NCI-H2029 (cell line): ENCODE measurements at regions not wholly inside any gene's neighbourhood (a gene's known extent, or its start where the extent isn't known, plus 50 kb on each side); places are given as distances from the start of the nearest gene placed in this dataset.
"Not testable (repeated sequence)": the region's sequence is repeated elsewhere in the genome, so short reads cannot be mapped to it uniquely, and the experiment has no call there.

ENCODE experiments used
- DNase-seq: peaks from one replicate; lab custom pipeline; 2025; lab: John Stamatoyannopoulos, UW

DNA sequence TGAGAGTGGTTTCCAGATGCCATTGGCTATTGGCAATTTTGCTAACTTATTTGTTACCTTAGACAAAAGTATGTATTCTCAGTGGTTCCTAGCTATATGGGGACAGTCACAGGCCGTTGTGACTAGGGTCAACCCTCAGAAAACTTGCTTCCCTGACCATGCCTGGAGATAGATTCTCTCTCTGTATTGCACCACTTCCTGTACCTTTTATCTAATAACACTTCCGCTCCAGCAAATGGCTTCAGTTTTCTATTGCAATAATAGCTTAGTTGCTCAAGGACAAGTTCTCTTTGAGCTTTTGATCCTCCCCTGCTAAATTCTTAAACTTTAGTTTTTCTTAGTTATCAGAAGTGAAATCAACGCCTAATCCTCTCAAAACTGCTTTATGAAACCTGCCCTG is 338.0 kb downstream of the RMST start:
- DNase-seq = no peak

DNA sequence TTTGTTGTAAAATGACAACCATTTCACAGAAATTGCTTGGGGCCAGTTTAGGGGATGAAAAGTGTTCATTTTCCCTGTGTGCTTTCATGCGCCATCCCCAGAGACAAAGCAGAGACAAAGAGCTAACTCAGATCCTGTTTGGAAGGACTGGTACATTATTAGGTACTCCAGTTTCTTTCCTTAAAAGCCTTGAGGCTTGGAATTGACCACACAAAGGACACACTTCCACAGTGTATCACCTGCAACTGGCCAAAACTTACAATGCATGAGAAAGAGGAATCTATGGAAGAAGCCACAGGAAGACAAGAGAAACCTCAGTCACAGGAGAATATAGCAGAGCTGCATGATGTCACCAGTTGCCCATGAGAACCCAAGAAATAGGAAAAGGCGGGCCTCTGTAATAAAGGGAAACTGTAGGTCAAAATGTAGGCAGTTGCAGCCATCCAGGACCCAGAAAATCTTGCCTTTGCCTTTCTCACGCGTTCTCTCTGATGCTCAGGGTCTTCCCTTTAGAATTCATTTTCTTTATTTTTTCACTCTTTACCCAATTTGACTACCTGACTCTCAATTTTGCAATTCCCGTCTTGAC is 339.0 kb downstream of the RMST start:
- no peak for DNase-seq

DNA sequence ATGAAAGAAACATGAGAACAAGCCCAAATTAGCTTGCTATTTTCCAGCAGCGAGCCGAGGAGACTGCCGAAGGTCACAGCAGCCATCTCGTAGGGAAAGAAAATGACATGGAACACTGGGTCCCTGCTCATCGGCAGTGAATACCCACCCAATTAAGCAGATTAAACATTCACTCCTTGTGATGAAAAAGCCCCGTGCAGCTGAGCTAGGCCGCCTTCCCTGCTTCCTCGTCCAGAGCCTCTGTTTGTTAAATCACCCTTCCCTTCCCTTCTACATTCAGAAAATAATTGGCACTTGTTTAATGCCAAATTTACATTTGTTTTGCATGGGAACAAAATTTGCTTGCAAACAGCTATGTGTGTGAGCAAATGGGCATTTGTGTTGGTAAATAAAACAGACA is 342.5 kb downstream of the RMST start:
- no peak for DNase-seq

DNA sequence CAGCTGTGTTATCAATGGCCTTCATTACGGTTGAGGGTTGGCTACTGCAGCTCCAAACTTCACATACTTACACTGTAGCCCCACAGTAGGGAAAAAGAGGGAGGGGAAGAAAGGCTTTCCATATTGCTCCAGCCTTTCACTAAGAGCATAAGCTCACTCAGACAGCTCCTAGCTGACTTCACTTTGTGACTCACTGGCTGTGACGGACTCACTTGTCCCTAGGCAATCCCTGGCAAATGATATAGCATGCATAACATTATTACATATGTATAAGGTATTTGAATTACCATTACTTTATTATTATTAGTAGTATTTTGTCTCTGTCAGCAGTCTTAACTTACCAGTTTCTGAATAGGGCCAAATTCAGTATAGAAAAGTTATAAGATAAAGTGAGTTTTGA is 350.7 kb downstream of the RMST start:
- DNase-seq = no peak

DNA sequence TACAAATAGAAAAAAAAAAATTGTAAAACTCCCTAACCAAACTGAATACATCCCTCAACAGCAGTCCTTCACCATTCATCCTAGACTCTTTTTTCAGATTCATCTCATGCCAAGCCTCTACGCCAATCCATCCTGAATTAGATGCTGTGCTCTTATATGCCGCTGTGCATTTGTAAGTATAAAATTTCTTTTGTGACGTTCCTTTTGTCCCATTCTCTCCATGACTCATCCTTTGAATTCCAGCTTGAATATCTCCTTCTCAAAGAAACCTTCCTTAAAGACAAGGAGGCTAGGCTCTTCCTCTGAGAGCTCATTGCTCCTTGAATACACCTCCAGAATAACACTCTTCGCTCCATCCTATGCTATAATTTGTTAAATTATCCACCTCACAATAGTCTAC is 359.2 kb downstream of the RMST start:
- no peak for DNase-seq

DNA sequence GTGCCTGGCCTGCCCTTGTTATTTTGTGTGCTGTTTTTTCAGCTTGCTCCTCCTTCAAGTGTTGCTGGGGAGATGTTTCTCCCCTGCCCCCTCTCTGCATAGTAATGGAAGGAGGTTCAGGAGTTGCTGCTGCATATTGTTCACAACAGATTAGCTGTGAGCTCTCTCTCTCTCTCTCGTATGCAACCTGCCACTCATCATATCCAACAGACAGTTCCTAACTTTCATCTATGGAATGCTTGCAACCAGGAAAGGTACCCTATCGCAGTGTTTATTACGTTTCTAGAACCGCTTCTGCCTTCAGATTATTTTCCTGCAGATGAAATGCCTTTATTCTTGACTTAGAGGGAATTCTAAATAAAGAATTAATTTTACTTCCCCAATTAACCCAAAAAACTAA is 372.9 kb downstream of the RMST start:
- no peak for DNase-seq

DNA sequence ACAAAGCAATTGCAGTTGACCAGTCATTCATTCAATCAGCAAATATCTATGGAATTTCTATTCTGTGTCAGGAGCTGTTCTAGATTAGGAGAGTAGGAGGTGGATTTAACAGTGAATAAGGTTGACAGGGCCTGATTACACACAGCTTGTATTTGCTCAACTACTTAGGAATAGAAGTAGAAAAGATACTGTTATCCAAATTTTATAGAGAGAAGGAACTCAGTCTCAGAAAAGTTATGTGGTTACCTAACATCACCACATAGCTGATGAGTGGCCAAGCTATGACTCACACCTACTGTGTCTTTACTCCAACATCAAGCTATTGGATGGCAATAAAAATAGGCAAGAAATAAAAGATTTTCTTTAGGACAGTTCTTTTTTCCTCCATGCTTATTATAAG is 374.8 kb downstream of the RMST start:
- DNase-seq = no peak

DNA sequence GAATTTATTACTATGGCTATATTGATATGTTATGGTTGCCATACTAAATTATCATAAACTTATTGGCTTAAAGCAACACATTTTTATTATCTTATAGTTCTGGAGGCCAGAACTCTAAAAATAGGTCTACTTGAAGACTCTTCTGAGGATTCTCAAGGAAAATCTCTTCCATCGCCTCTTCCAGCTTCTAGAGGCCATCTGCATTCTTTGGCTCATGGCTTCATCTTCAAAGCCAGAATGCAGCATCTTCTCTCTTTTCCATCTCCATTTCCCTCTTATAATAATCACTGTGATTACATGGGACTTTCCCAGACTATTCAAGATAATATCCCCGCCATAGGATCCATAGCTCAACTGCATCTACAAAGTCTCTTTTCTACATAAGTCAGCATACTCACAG is 385.4 kb downstream of the RMST start:
- no peak for DNase-seq

DNA sequence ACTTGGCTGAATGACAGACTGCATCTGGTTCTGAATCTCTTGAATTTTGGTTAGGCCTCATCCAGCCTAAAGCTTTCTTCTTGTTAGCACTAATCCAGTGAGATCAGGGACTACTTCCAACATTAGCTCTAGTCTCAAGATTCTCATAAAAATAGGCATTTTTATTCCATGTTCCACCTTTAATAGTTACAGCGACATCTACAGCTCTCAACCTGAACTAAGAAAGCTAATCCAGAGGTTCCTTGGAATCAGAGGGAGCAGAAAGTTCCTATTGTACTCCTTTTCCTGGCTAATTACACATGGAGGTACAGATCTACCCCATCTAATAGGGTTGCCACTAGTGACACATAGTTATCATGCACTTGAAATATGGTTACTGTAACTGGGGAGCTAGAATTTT is 391.9 kb downstream of the RMST start:
- DNase-seq = no peak

DNA sequence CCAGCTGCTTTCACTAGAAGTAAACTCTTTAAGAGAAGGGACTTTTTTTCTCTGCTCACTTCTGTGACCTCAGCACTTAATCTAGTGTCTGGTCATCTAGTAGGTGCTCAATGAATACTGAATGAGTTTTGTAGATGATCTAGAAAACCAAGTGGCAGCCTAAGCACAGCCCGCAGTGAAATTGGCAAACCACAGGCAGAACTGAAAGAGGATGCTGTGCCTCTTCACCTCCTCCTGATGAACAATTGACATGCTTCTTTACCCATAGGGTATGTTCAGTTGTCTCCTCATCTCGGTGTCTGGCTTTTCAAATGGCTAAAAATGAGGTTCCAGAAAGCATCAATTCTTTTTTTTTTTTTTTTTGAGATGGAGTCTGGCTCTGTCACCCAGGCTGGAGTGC is 399.5 kb downstream of the RMST start:
- DNase-seq = no peak

DNA sequence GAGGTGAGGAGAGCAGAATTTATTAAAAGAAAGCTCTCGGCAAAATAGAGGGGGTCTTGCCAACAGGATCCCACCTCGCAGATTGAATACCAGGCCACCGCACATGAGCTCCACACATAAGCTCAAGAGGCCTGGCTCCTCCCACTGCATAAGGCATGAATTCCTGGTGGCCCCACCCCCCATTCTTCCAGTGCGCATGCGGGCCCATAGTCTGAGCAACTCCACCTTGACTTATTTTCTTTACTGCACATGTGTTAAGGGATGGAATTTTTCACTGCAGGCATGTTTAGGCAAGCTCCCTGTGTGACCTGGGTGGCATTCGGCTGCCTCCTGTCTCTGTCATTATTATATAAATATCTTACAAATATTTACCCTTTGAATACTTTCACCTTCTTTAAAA is 412.5 kb downstream of the RMST start:
- DNase-seq = no peak

DNA sequence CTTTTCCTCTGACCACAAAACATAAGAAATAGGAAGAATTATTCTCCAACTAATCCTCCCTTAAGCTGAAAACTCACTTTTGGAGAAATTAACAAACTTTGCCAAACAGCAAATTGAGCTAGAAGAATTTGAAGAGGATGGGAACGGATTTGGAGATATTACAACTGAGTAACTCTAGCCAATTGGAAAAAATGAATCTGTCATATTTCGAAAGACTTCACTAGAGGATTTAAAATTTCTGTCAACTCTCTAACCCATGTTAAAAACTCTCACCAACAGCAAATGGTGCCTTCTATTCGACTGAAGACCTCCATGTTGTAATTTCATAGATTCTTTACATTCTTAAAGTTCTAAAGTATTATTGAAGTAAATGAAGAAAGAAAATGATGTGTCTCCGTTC is 414.2 kb downstream of the RMST start:
- DNase-seq = no peak

DNA sequence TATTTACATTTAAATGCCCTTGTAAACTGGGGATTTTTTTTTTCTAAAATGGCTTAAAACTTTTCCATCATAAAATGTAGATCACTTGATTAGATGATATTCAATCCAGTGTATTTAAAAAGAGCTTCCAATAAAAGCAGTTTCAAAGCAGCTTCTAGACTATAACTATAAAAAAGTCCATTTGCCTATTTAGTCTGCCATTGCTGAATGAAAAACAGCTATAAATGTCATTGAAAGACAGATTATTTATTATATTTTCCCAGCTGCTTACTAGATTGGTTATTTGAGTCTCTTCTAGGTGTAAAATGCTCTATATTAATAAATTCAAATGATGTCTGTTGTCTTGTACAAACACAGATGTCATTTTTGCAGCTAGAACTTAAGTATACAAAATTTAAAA is 414.8 kb downstream of the RMST start:
- DNase-seq = no peak

DNA sequence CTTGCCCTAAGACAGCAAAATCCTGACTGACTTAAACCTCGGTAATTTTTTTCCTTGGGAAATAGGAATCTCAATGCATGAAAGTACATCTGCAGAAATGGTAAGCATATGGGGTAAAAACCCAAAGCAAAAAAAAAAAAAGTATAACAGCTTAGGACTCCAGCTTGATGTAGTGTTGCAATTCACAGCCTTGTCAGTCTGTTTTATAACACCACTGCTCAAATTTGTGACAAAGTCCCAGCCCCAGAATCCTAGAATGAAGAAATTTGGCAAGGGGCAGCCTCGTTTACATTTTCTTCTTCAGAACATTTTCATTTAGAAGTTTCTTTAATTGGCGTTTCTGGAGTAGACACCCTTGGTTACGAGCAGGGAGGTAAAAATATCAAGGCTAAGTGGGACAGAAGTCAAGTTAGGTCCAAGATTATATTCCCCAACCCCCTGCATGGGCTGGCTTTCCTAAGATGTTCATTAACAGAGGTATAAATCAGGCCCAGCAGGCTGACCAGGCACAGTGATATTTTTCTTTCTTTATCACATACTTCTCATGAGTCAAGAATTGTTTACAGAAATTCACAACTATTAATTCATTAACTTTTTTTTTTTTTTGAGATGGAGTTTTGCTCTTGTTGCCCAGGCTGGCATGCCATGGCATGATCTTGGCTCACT is 424.0 kb downstream of the RMST start:
- DNase-seq = no peak

DNA sequence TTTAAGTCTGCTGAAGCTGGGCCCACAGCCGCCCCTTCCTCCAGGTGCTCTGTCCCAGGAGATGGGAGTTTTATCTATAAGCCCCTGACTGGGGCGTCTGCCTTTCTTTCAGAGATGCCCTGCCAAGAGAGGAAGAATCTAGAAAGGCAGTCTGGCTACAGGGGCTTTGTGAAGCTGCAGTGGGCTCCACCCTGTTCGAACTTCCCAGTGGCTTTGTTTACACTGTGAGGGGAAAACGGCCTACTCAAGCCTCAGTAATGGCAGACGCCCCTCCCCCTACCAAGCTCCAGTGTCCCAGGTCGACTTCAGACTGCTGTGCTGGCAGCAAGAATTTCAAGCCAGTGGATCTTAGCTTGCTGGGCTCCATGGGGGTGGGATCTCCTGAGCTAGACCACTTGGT is 435.3 kb downstream of the RMST start:
- DNase-seq = not testable (repeated sequence)

DNA sequence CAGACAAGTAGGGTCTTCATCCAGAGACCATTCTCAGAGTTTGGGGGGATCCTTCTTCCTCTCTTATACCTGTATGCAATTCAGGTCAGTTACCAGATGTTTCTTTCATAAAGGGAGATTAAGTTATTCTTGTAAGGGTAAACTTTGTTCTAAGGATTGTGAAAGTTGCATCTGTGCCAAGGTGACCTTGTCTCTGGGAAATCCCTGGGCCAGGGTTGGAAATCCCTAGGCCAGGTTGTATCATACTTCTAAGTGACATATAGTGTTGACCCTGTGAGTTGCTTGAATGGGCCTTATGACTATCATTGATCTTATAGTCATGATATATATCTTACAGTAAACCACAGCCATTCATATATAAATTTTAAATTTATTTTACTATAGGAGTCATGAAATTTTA is 436.9 kb downstream of the RMST start:
- DNase-seq = no peak

DNA sequence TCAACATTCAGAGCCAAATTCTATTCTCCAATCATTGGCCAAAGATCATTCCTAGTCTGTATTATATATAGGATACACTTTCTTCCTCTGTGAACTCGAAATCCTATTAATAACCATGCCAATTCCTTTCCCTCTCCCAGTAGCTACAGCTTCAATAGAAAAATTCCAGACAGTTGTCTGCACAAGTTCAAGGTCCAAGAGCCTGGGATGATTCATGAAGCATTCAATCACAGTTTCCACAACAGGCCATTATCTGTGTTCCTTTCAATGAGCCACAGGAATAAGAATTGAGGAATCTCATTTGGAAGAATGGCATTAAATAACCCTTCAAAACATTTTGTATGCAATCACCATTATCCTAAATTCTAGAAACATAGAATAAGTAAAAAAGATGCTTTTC is 437.4 kb downstream of the RMST start:
- no peak for DNase-seq

DNA sequence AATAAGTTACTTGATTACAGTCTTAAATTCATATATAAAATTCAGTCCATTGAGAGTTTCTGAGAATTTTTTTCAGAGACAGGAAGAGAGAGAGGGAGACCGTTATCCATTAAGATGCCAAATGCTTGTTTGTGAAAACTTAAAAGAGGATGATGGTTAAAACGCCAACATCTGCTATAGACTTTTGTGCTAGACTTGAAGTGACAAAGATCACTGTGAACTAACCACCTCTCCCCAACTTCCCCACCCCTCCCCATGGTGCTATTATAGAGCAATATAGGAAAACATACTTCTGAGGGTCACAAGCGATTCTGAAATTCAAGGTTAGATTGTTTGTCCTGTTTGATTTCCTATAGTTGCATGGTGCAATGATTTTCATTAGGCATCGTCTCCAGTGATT is 440.8 kb downstream of the RMST start:
- no peak for DNase-seq

DNA sequence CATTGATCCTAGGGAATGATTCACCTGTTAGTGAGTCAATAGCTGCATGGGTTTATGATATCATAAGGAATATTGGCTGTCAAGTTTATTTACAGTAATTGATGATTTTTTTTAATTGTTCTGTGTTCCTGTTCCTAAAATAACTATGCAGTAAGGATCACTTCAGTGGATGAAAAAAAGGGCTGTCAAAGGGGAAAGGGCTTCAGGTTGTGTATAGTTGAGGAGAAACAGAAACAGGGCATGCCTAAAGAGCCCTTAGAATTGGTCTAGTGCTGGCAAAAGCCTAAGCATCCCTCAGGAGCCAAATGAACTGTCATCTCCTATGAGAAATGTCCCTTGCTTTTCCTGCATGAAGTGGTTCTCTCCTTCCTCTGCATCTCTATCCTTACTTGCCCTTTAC is 444.9 kb downstream of the RMST start:
- DNase-seq = no peak

DNA sequence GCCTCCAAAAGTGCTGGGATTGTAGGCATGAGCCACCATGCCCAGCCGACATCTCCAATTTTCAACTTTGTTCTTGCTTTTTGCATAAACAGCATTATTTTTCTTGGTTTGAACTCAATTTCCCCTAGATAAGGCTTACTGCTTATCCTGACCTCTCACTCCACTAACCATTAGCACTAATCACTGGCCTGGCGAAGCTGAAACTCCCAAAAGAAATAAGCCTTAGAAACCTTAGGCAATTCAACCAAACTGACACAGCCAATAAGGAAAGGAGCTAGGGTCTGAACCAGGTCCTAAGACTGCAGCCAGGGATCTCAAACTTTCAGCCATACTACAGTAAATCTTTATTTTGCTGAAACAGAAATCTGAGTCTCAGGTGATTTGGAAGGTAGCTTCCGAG is 448.0 kb downstream of the RMST start:
- DNase-seq = no peak

DNA sequence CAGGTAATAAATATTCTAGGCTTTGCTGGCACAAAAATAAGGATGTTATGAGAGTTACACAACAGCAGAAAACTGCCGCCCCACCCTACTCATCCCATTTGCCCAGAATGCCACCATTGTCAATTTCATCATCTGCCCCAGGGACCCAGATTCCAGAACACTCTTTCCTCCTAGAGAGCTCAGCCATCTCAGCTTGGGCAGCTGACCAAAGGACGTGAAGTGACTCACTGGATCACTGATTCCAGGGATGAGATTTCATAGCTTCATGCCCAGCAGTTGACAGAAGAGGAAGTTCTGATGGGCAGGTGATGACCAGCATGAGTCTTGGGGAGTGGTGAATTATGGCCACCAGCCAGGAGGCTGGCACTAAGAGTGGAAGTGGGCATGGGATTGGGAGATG is 450.3 kb downstream of the RMST start:
- DNase-seq = no peak

DNA sequence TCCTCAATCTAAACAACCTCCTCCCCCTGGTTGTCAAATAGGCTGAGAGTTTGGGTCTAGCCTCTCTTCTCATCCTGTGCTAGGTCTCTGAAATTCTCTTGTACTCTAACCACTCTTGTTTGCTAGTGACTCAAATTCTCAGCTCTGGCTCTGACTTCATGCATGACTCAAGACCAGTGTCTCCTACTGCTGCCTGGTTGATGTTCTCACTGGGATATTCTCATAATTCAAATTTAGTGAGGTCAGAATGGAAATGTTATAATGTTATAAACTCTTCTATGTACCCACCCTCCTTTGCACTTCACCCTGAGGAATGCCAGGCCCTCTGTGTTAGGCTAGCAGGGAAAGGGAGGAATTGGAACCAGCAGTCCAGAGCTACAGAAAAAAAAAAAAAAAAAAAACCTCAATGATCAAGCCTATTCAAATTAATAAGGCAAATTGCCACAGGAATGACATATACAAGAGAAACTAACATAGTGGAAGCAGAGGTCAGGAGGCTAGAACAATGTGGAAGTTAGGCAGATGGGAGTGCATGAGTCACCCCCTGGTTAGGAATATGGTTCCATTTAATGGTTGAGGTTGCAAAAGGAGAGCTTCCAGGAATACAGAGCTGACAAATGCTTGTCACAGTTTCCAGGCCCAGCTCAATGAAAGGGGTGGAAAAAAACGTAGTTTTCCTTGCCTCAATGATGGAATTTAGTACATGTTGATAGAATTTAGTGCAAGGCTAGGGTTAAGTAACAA is 459.5 kb downstream of the RMST start:
- DNase-seq = no peak

DNA sequence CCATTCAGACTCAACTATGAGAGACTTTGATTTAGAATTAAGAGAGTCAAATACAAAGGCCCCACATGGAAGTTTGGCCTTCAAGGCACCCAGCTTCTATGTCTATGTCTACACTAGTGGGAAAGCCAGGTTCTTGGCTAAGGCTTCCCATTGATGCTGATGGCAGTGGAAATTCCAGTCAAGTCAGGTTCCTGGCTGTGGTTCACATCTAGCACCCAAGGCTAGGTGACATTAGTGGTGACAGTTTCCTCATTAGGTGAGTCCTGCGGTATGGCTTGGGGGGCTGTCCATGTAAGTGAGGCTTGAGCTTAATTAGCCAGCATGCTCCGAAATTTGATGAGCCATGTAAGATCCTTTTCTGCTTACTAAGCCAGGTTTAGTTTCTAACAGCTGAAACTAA is 460.9 kb downstream of the RMST start:
- DNase-seq = no peak

DNA sequence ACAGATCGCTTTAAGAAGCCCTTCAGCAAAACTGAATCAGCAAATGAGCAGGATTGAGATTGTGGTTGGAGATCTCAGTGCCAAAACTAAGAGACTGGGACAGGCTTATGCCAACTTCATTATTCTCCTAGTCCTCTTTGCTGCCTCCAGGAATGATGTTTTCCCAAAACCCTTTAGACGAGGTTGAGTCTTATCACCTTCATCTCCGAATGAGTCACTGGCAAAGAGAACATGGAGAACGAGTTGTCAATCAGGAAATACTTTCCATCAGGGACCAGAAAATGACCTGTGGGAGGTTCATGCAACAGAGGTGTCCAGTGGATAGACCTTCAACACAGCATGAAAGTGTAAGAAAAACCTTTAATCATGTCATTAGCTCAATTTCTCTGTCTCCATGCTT is 461.5 kb downstream of the RMST start:
- DNase-seq = no peak
